ENCODE measurements at regions not wholly inside any gene's neighbourhood (a gene's known extent, or its start where the extent isn't known, plus 50 kb on each side); places are given as distances from the start of the nearest gene placed in this dataset.

- DNase-seq, result no peak
Observed at GRCh38 chr1:243943671-243944428, 93.8 kb upstream of the AKT3 start.

GRCh38 chr1:243942196-243943150, 92.4 kb upstream of the AKT3 start:
- DNase-seq, result no peak

- DNase-seq, result no peak
Observed at GRCh38 chr1:243940451-243940850, 90.4 kb upstream of the AKT3 start.

- no peak for DNase-seq
Observed at GRCh38 chr1:243939167-243939848, 89.3 kb upstream of the AKT3 start.

GRCh38 chr1:243938208-243938607, 88.2 kb upstream of the AKT3 start:
- DNase-seq, result no peak

- DNase-seq, result no peak
Observed at GRCh38 chr1:243933495-243933894, 83.5 kb upstream of the AKT3 start.

GRCh38 chr1:243931957-243932356, 81.9 kb upstream of the AKT3 start:
- DNase-seq, result no peak

GRCh38 chr1:243930822-243931671, 81.0 kb upstream of the AKT3 start:
- DNase-seq, result no peak

GRCh38 chr1:243927381-243927780, 77.3 kb upstream of the AKT3 start:
- DNase-seq, result no peak

- no peak for DNase-seq
Observed at GRCh38 chr1:243926803-243927245, 76.8 kb upstream of the AKT3 start.

GRCh38 chr1:243926299-243926698, 76.3 kb upstream of the AKT3 start:
- DNase-seq, result no peak

- DNase-seq, result no peak
Observed at GRCh38 chr1:243924588-243925349, 74.7 kb upstream of the AKT3 start.

- no peak for DNase-seq
Observed at GRCh38 chr1:243924188-243924587, 74.1 kb upstream of the AKT3 start.

GRCh38 chr1:243923292-243924171, 73.5 kb upstream of the AKT3 start:
- no peak for DNase-seq

GRCh38 chr1:243921111-243921510, 71.1 kb upstream of the AKT3 start:
- DNase-seq, result no peak

- DNase-seq, result no peak
Observed at GRCh38 chr1:243917863-243918565, 68.0 kb upstream of the AKT3 start.

GRCh38 chr1:243917177-243917862, 67.3 kb upstream of the AKT3 start:
- no peak for DNase-seq

GRCh38 chr1:243916160-243916559, 66.1 kb upstream of the AKT3 start:
- no peak for DNase-seq

- DNase-seq, result no peak
Observed at GRCh38 chr1:243912347-243912746, 62.3 kb upstream of the AKT3 start.
